T-helper 1 cell (primary cell): ENCODE measurements at regions not wholly inside any gene's neighbourhood (a gene's known extent, or its start where the extent isn't known, plus 50 kb on each side); places are given as distances from the start of the nearest gene placed in this dataset.

Source experiments
- DNase-seq, 5 donors: peaks; one replicate each; pipeline ENCODE4 v3.0.0-alpha.2; 2012 to 2020

DNA sequence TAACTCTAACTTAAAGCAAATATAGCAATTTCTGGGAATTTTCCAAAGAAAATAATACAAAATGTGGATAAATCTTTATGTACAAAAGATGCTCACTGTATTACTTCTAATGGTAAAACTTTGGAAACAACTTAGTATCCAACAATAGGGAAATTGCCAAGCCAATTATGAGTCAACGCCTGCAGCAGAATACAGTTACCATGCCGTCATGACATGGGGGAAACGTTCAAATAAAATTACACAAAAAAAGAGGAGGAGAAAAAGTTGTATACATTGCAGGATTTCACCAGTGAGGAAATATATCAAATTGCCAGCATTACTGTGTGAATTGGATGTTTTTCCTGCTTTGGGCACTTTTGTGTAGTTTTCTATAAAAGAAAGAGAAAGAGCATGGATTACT is 469.6 kb downstream of the SOX9 start:
- DNase-seq: no peak

DNA sequence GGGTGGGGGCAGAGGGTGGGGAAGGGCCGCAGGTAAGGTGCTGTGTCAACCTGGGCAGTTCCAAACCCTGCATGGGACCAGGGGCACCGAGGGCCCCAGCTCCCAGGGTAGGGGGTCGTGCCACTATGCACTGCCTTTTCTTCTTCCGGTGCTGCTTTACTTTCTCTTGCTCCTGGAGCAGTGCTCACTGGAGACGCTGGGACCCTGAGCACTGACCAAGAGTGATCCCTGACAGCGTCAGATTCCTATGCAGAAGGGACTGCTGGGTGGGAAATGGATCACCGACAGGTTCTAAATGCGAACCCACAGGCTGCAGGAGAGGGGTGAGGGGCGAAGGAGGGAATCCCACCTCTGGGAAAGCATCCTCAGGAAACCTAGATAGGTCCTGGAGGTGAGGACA is 470.1 kb downstream of the SOX9 start:
- no peak for DNase-seq

DNA sequence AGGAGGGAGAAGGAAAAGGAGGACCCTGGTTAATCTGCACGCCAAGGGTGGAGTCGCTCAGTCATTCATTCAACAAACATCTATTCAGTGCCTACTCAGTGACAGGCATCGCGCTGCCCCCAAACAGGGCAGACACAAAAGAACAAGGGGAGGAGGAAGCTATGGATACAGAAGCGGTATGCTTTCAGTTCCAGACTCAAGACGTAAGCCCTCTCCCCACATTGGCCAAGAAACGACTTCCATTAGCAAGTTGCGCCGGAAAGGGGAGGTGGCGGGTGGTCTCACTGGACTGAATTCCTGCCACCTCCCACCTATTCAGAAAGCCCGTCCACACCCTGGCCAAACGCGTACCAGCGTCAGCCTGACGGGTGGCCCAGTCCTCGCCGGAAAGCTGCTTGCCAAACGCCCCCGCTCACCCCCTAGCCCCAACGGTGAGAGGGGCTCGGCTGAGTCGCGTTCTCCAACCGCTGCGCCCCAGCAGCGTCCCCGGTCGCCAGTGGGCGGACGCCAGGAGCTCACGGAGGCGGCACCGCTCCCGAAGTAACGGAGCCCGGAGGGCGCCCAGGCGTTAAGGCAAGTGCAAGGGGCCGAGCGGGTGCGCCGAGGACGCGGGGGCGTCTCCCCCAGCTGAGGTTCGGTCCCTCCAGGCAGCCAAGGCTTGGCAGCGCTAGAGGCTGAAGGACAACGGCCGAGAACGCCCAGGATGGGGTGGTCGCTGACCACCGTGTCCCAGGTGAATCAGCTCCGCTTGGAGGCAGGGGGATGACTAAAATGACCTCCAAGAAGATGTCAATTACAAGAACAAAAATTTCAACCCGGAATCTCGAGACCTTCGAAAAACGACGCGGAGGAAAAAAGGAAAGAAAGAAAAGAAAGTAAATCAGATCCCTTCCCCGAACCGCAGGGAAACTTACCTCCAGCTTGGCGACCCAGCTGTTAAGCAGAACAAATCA is 470.7 kb downstream of the SOX9 start:
- DNase-seq: peak in 1 of 5 donors; percentile 11

DNA sequence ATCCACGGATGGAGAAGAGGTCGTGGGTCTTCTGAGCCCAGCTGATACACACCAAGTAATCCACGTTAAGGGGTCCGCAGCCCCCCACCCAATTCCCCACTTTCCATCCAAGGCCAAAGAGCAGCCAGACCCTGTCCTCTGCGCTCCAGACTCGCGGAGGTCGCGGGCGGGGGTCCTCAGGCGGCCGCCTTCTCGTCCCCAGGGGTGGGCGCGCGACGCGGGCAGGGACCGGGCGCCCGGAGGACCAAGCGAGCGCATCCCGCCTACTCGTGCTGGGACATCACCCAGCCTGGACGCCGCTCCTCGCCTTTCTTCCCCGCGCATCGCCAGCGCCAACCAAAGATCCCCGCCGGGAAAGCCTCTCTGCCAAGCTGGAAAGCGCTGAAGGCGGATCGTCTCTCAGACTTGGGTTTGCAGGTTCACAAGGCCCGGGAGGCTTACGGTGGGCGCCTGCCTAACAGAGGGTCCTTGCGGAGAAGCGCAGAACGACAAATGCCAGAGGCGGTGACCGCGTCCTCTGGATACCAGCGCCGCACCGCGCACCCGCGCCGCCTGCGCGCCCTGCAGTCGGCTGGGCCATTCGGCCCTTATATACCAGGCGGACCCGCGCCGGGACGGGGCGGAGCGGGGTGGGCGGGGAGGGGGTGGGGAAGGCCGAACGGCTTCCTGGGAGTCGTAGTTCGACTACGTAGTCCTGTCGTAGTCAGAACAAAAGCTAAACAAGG is 471.6 kb downstream of the SOX9 start:
- peak in 4 of 5 donors; percentile 17 to 75 (median 48) for DNase-seq

DNA sequence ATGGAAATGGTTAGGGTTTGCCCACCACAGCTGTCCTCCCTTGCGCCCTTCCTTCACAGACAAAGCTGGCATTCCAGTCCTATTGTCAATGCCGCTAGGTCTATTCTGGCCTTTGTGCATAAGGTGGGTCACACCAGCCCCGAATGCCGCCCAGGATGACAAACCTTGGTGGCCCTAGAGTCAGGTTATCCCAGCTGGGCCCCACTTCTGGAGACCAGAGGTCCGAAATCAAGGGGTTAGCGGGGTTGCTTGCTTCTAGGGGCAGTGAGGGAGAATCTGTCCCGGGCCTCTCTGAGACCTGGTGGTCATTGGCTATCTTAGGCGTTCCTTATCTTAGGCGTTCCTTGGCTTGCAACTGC is 472.1 kb downstream of the SOX9 start:
- no peak for DNase-seq

DNA sequence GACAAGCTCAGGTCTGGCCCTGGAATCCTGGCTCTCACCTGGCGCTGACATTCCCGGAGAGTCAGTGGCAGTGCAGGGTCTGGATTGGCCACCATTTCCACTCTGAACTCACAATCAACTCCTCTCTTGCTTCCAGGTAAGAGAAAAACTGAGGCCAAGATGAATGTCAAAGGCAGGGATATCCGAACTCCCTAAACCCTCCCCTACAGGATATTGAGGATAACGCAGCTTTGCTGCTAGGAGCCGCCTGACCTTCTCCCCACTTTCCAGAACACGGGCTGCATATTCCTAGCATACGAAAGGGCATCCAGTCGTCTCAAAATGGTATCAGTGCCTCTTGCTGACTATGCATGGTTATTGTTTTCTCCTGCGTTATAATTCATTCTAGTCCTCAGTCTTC is 473.4 kb downstream of the SOX9 start:
- no peak for DNase-seq
